Fibroblast of skin of abdomen (primary cell): ENCODE measurements at regions not wholly inside any gene's neighbourhood (a gene's known extent, or its start where the extent isn't known, plus 50 kb on each side); places are given as distances from the start of the nearest gene placed in this dataset.
A peak's percentile ranks its signal among the peaks of the same experiment; 100 is the strongest.
"Not testable (repeated sequence)": the region's sequence is repeated elsewhere in the genome, so short reads cannot be mapped to it uniquely, and the experiment has no call there.

ENCODE experiments used
- DNase-seq: peaks from one replicate; pipeline ENCODE4 v3.0.0-alpha.2; 2013

DNA sequence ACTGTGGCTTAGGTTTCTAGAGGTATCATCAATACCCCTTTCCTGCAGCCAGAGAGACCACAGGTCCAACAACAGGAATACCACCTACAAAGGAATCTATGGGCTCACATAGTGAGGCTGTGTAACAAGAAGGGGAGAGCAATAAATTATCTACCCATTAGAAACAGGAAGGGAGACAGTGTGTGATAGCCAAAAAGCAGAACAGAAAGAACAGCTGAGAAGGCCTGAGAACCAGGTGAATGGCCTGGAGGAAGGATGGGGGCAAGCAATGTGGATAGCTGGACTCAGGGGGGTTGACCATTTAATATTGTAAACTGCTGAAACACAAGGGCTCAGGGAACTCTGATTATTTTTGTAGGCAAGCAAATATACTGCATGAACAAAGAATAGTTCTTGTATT, 628.2 kb downstream of the COL12A1 start:
- no peak for DNase-seq

GRCh38 chr6:74574794-74575193, 631.1 kb downstream of the COL12A1 start:
- DNase-seq, result peak; percentile 42

- DNase-seq, result no peak
Measured at GRCh38 chr6:74573613-74574012, 632.2 kb downstream of the COL12A1 start.

DNA sequence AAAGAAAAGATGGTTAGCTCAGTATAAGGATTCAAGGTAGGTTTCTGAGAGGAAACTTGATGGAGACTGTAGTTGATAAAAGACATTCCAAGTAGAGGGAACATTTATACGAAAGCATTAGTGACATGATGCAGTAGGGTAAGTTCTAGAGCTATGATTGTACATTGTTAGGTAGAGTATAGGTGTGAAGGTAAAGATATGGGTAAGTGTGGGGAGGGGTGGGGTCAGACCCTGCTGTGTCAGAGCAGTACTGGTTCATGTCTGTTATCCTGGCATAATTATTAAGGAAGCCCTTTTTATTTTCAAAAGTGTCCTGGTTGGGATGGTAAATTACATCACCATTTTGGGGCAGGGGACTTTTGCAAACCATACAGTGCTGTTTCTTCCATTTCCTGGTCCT, 635.8 kb downstream of the COL12A1 start:
- DNase-seq, result no peak

DNA sequence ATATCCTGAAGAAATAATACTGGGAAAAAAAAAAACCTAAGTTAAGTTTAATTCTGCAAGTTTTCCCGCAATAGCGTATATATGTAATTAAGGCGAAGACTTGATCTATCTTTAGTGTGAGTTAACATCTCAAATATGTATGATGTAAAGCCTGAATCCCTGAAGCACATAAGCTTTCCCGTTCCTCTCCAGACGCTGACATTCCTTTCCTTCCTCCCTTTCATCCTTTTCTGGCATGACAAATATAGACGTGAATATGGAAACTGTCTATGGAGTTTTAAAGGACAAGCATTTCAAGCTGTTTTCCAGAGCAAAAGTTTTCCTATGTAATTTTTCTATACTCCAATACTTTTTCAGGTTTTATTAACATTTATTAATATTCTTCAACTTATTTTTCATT, 637.0 kb downstream of the COL12A1 start:
- DNase-seq, result peak; percentile 94

DNA sequence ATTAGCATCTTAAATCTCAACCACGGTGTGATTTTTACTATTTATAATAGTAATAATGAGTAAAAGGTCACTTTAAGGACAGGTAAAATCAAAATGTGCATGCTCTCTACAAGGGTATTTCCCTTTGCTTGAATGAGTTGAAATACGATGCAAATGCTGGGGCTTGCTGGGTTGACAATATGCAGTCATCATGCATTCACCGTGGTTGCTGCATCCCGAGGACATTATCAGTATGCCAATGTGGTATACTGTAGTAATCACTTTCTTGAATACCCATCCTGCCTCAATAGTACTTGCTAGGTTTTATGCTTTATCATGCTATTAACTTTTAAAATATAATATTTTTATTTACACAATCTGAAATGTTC, 637.9 kb downstream of the COL12A1 start:
- not testable (repeated sequence) for DNase-seq

- no peak for DNase-seq
Measured at GRCh38 chr6:74567281-74567922, 638.5 kb downstream of the COL12A1 start.

- DNase-seq, result no peak
Measured at GRCh38 chr6:74557236-74557635, 648.6 kb downstream of the COL12A1 start.

- DNase-seq, result no peak
Measured at GRCh38 chr6:74554041-74554440, 651.8 kb downstream of the COL12A1 start.

- peak; percentile 93 for DNase-seq
Measured at GRCh38 chr6:74551896-74552295, 654.0 kb downstream of the COL12A1 start.

DNA sequence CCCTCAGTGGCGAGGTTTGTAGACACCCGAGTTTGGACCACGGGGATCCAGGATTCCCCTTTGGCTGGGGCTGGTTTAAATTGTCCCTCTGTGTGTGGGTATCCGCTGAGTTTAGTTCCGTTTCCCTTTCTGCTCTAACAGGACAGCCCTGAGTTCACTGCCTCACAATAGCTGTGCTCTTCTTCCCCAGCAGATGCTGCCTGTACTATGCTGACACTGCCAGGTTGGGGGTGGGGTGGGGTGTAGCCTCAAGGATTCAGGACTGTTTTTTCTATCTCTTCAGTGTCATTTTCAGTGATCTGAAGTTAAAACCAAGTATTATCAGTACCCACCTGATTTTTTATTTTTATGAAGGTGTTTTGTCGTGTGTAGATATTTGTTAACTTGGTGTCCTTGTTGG, 655.0 kb downstream of the COL12A1 start:
- DNase-seq, result peak; percentile 55

DNA sequence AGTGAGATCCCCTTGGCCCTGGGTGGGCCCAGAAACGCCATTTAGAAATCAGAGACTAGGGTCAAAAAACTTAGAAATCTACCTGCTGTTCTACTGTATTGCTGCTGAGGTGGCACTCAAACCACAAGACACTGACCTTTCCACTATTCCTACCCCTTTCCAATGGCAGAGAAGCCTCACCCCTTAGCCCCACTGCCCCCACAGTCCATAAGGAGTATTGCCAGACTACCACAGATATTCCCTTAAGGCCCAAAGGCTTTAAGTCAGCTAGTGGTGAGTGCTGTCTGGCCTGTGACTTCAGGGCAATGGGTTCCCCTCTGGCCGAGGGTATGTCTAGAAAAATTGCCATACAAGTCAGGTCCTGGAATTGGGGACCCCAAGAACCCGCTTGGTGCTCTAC, 656.1 kb downstream of the COL12A1 start:
- no peak for DNase-seq

DNA sequence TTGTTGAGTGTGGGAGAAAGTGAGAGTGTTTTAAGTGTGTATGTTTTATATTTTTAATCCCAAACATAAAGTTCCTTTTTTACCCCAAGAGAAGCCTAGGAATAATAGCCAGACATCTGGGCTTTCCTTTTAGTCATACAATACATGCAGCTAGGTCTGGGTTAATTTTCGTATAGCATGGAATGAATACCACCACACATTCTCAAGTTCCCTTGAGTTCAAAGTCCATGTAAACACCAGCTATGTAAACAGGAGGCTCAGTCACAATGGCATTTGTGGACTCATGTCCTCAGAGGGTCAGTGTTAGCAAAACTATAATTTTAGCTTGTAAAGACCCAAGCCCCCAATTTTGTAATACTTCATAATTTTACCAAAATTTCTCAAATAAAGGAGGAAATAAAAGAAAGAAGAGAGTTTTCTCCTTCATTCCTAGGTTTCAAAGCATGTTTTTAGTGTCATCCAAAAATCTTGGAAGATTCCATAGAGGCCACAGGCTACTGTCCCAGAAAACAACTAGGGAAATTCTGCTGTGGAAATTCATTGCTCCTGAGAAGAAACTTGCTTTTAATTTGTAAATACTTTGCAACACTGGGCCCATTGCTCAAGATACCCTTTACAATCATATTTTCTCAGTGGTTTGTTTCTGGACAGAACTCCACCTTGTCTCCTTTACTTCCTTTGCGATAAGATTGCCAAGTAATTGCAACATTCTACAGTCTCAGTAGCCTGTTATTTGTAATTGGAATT, 671.2 kb downstream of the COL12A1 start:
- peak; percentile 78 for DNase-seq

- peak; percentile 76 for DNase-seq
Measured at GRCh38 chr6:74519163-74519562, 686.7 kb downstream of the COL12A1 start.

- DNase-seq, result no peak
Measured at GRCh38 chr6:74518035-74518434, 687.8 kb downstream of the COL12A1 start.

DNA sequence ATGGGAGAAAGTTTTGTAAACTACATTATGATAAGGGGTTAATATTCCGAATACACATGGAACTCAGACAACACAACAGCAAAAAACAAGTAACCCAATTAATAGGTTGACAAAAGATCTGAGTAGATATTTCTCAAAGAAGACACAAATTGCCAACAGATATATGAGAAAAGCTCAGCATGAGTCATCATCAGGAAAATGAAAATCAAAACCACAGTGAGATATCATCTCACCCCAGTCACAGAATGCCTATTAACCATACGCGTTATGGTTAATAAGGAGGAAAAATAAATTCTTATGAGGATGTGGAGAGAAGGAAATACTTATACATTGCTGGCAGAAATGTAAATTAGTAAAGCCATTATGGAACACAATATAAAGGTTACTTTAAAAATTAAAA, 695.0 kb downstream of the COL12A1 start:
- peak; percentile 39 for DNase-seq

- DNase-seq, result peak; percentile 30
Measured at GRCh38 chr6:74507649-74508048, 698.2 kb downstream of the COL12A1 start.

DNA sequence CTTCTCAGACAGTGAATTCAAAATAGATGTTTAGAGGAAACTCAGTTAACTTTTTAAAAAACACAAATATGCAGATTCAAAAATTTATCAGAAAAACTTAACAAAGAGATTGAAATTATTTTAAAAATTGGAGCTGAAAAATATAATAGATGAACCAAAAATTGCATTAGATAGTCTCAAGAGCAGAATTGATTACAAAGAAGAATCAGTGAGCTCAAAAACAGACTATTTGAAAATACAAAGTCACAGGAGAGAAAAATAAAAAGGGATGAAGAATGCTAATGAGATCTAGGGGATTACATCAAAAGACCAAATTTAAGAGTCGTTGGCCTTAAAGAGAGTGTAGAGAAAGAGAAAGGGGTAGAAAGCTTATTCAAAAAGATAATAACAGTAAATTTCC, 700.5 kb downstream of the COL12A1 start:
- DNase-seq, result no peak

DNA sequence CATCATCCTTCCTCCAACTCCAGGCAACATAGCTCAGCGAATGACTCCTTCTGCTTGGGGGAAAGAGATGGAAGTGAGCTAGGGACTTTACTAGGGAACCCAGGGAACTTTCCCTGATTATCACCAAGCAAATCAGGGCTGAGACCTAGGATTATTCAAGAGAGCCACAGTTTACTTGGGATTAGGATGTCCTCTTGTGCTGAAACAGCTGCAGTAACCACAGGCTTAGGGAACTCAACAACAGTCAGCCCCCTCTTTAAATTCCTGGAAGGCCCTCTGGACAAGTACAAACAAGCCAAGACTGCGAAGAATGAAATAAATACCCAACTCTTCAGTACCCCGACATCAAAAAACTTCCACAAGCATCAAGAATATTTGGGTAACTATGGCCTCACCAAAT, 700.9 kb downstream of the COL12A1 start:
- no peak for DNase-seq

GRCh38 chr6:74492587-74492986, 713.3 kb downstream of the COL12A1 start:
- DNase-seq, result no peak

- DNase-seq, result no peak
Measured at GRCh38 chr6:74491844-74492374, 713.9 kb downstream of the COL12A1 start.

DNA sequence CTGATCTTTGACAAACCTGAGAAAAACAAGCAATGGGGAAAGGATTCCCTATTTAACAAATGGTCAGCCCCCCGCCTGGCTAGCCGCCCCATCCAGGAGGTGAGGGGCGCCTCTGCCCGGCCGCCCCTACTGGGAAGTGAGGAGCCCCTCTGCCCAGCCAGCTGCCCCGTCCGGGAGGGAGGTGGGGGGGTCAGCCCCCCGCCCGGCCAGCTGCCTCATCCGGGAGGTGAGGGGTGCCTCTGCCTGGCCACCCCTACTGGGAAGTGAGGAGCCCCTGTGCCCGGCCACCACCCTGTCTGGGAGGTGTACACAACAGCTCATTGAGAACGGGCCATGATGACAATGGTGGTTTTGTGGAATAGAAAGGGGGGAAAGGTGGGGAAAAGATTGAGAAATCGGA, 717.1 kb downstream of the COL12A1 start:
- not testable (repeated sequence) for DNase-seq

GRCh38 chr6:74482180-74482579, 723.7 kb downstream of the COL12A1 start:
- no peak for DNase-seq

DNA sequence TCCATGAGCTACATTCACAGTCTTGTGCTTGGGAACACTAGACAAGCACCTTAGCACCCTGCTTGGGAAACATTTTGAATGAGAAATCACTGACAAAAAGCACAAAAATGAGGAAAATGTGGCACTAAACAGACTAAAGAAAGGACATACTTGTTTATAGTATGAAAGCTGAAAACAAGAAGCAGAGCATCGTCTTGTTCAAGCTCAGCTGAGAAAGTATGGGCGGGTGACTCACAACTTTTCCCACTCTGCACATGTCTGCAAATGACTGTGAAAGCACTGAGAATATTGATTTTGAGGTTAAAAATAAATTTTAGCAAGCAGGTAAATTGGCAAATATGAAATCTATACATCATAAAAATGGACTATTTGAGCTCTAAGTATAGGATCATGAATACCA, 725.3 kb downstream of the COL12A1 start:
- DNase-seq, result no peak
